SK-N-MC (cell line): ENCODE measurements at regions not wholly inside any gene's neighbourhood (a gene's known extent, or its start where the extent isn't known, plus 50 kb on each side); places are given as distances from the start of the nearest gene placed in this dataset.

ENCODE experiments used
- EZH2 ChIP-seq: fragments of 200-600 bp; sonication (generic); IDR thresholded peaks from one replicate; pipeline ENCODE4 v1.6.1; 2017; ENCODE audit warnings: antibody characterized with exemption
- POLR2AphosphoS5 ChIP-seq: IDR thresholded peaks from 2 replicates; pipeline ENCODE4 v1.6.1; 2012; ENCODE audit warnings: mild to moderate bottlenecking, low read depth, low read length, borderline replicate concordance

GRCh38 chr3:152745646-152746045, 89.3 kb upstream of the P2RY1 start:
- TF ChIP-seq EZH2, result no peak
- no peak for TF ChIP-seq POLR2AphosphoS5
